ENCODE measurements at regions not wholly inside any gene's neighbourhood (a gene's known extent, or its start where the extent isn't known, plus 50 kb on each side); places are given as distances from the start of the nearest gene placed in this dataset.

GRCh38 chr3:104908761-104909160 lies 457.9 kb upstream of the ALCAM start:
- Histone ChIP-seq H3K4me1 (ENCODE audit: low read depth) (no peaks in the 10 kb centered on the region), H3K9me3 (peaks cover 12% of the 10 kb centered on the region), H3K36me3 (ENCODE audit: low read depth) (no peaks in the 10 kb centered on the region), H3K4me3 (no peak overlapping the region)
- intact Hi-C loops (cut with DNase I, micrococcal nuclease) = no loop called here
- no peak for ATAC-seq
- no peak for DNase-seq
- TF ChIP-seq CTCF (IDR thresholded peaks at IDR 0.05) = no peak

GRCh38 chr3:104909198-104909597 lies 457.5 kb upstream of the ALCAM start:
- DNase-seq (no peak), ATAC-seq (no peak)
- TF ChIP-seq CTCF (IDR thresholded peaks at IDR 0.05) = no peak
- Histone ChIP-seq H3K4me1 (ENCODE audit: low read depth) (no peaks in the 10 kb centered on the region), H3K9me3 (peaks cover 12% of the 10 kb centered on the region), H3K4me3 (no peak overlapping the region), H3K36me3 (ENCODE audit: low read depth) (no peaks in the 10 kb centered on the region)
- intact Hi-C loops (cut with DNase I, micrococcal nuclease) = no loop called here

- DNase-seq (no peak), ATAC-seq (no peak)
- H3K4me3 ChIP-seq = no peak overlapping the region
- no peaks in the 10 kb centered on the region for H3K36me3 ChIP-seq (ENCODE audit: low read depth)
- intact Hi-C loops (cut with DNase I, micrococcal nuclease) = no loop called here
- peaks cover 12% of the 10 kb centered on the region for H3K9me3 ChIP-seq
- TF ChIP-seq CTCF (IDR thresholded peaks at IDR 0.05) = no peak
- H3K4me1 ChIP-seq (ENCODE audit: low read depth) = no peaks in the 10 kb centered on the region
These were observed 457.0 kb upstream of the ALCAM start for GRCh38 chr3:104909721-104910120.

- Histone ChIP-seq H3K4me3 (no peak overlapping the region), H3K36me3 (ENCODE audit: low read depth) (no peaks in the 10 kb centered on the region), H3K9me3 (peaks cover 6% of the 10 kb centered on the region), H3K4me1 (ENCODE audit: low read depth) (no peaks in the 10 kb centered on the region)
- ATAC-seq (no peak), DNase-seq (no peak)
- intact Hi-C loops (cut with DNase I, micrococcal nuclease) = no loop called here
- no peak for TF ChIP-seq CTCF (IDR thresholded peaks at IDR 0.05)
These were observed 455.3 kb upstream of the ALCAM start for GRCh38 chr3:104911376-104911775.

- no peaks in the 10 kb centered on the region for H3K36me3 ChIP-seq (ENCODE audit: low read depth)
- intact Hi-C loops (cut with DNase I, micrococcal nuclease) = no loop called here
- no peak for TF ChIP-seq CTCF (IDR thresholded peaks at IDR 0.05)
- H3K4me1 ChIP-seq (ENCODE audit: low read depth) = no peaks in the 10 kb centered on the region
- H3K9me3 ChIP-seq = no peaks in the 10 kb centered on the region
- H3K4me3 ChIP-seq = no peak overlapping the region
- DNase-seq (no peak), ATAC-seq (no peak)
These were observed 449.7 kb upstream of the ALCAM start for GRCh38 chr3:104916971-104917370.

- DNase-seq (no peak), ATAC-seq (no peak)
- Histone ChIP-seq H3K4me3 (no peak overlapping the region), H3K36me3 (ENCODE audit: low read depth) (no peaks in the 10 kb centered on the region), H3K9me3 (no peaks in the 10 kb centered on the region), H3K4me1 (ENCODE audit: low read depth) (no peaks in the 10 kb centered on the region)
- TF ChIP-seq CTCF (IDR thresholded peaks at IDR 0.05) = no peak
- intact Hi-C loops (cut with DNase I, micrococcal nuclease) = no loop called here
These were observed 446.2 kb upstream of the ALCAM start for GRCh38 chr3:104920512-104920911.
